ENCODE measurements at regions not wholly inside any gene's neighbourhood (a gene's known extent, or its start where the extent isn't known, plus 50 kb on each side); places are given as distances from the start of the nearest gene placed in this dataset.

- H3K79me2 ChIP-seq (ENCODE audit: low read length) = no peaks in the 10 kb centered on the region
- no peak overlapping the region for H3K4me2 ChIP-seq (ENCODE audit: low read depth, low read length)
- no peaks in the 10 kb centered on the region for H3K4me1 ChIP-seq (ENCODE audit: low read length)
- H3K27me3 ChIP-seq (replicated peaks; ENCODE audit: insufficient read depth, low read length) = no peaks in the 10 kb centered on the region
- no peak overlapping the region for H3K9ac ChIP-seq (ENCODE audit: low read length)
- H3K9me2 ChIP-seq (replicated peaks; ENCODE audit: insufficient read depth, low read length) = no peaks in the 10 kb centered on the region
- no peak overlapping the region for H3K27ac ChIP-seq (ENCODE audit: low read length)
- TF ChIP-seq EZH2phosphoT487 (IDR thresholded peaks at IDR 0.05; ENCODE audit: low read length) (no peak), EZH2 (optimal IDR thresholded peaks at IDR 0.05; ENCODE audit: low read depth, low read length) (no peak)
- TF ChIP-seq, protein P1, sequence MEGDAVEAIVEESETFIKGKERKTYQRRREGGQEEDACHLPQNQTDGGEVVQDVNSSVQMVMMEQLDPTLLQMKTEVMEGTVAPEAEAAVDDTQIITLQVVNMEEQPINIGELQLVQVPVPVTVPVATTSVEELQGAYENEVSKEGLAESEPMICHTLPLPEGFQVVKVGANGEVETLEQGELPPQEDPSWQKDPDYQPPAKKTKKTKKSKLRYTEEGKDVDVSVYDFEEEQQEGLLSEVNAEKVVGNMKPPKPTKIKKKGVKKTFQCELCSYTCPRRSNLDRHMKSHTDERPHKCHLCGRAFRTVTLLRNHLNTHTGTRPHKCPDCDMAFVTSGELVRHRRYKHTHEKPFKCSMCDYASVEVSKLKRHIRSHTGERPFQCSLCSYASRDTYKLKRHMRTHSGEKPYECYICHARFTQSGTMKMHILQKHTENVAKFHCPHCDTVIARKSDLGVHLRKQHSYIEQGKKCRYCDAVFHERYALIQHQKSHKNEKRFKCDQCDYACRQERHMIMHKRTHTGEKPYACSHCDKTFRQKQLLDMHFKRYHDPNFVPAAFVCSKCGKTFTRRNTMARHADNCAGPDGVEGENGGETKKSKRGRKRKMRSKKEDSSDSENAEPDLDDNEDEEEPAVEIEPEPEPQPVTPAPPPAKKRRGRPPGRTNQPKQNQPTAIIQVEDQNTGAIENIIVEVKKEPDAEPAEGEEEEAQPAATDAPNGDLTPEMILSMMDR (IDR thresholded peaks at IDR 0.05; ENCODE audit: low read length) = no peak
- no peak for DNase-seq
- no peaks in the 10 kb centered on the region for H3K9me3 ChIP-seq (replicated peaks; ENCODE audit: insufficient read depth, low read length)
- no peak overlapping the region for H2AFZ ChIP-seq (ENCODE audit: low read length)
- H3K4me3 ChIP-seq (ENCODE audit: low read length) = no peak overlapping the region
- no peaks in the 10 kb centered on the region for H3K36me3 ChIP-seq (replicated peaks; ENCODE audit: insufficient read depth, low read length)
- no peaks in the 10 kb centered on the region for H4K20me1 ChIP-seq (ENCODE audit: insufficient read depth, low read length)
- H3F3A ChIP-seq (ENCODE audit: insufficient read depth, low read length) = no peaks in the 10 kb centered on the region
Measured at GRCh38 chr12:118655588-118655987, 279.2 kb downstream of the SUDS3 start.

DNA sequence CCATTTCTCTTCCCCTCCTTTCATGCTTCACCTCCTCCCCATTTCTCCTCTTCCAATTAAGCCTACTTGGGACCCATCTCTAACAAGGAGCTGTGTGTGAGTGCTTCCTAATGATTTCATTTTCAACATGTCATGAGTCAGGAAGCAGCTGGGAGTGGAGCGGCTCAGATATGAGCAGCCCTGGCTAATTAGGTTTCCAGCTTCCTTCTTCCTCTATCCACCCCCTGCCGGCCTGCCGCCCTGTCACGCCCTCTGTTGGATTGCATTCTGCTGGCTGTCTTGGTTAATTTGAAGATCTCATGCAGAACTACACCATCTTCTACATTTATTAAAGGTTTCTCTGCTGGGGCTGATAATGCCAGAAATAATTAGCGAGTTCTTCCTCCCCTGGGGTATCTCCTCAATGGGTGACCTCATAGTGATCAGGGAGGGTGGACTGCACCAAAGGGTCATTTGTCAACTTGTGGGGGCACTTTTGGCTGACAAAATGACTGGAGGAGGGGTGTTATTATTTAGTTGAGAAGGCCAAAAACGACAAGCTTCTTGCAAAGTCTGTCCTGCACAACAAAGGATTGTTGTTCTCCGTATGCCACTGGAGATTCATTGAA, 300.9 kb upstream of the SRRM4 start:
- H3K4me2 ChIP-seq (ENCODE audit: low read depth, low read length) = no peak overlapping the region
- no peaks in the 10 kb centered on the region for H4K20me1 ChIP-seq (ENCODE audit: insufficient read depth, low read length)
- no peaks in the 10 kb centered on the region for H3K9me3 ChIP-seq (replicated peaks; ENCODE audit: insufficient read depth, low read length)
- H2AFZ ChIP-seq (ENCODE audit: low read length) = no peak overlapping the region
- no peak for TF ChIP-seq EZH2 (optimal IDR thresholded peaks at IDR 0.05; ENCODE audit: low read depth, low read length)
- TF ChIP-seq, protein P1 (IDR thresholded peaks at IDR 0.05; ENCODE audit: low read length) = no peak
- no peak for TF ChIP-seq EZH2phosphoT487 (IDR thresholded peaks at IDR 0.05; ENCODE audit: low read length)
- H3F3A ChIP-seq (ENCODE audit: insufficient read depth, low read length) = no peaks in the 10 kb centered on the region
- H3K4me3 ChIP-seq (ENCODE audit: low read length) = no peak overlapping the region
- DNase-seq = no peak
- H3K36me3 ChIP-seq (replicated peaks; ENCODE audit: insufficient read depth, low read length) = no peaks in the 10 kb centered on the region
- H3K79me2 ChIP-seq (ENCODE audit: low read length) = no peaks in the 10 kb centered on the region
- no peak overlapping the region for H3K9ac ChIP-seq (ENCODE audit: low read length)
- H3K27me3 ChIP-seq (replicated peaks; ENCODE audit: insufficient read depth, low read length) = no peaks in the 10 kb centered on the region
- H3K27ac ChIP-seq (ENCODE audit: low read length) = no peak overlapping the region
- H3K4me1 ChIP-seq (ENCODE audit: low read length) = no peaks in the 10 kb centered on the region
- H3K9me2 ChIP-seq (replicated peaks; ENCODE audit: insufficient read depth, low read length) = no peaks in the 10 kb centered on the region

GRCh38 chr12:118682656-118683055, 298.7 kb upstream of the SRRM4 start:
- no peak overlapping the region for H3K4me2 ChIP-seq (ENCODE audit: low read depth, low read length)
- H2AFZ ChIP-seq (ENCODE audit: low read length) = no peak overlapping the region
- no peaks in the 10 kb centered on the region for H3K4me1 ChIP-seq (ENCODE audit: low read length)
- H3K27ac ChIP-seq (ENCODE audit: low read length) = no peak overlapping the region
- no peaks in the 10 kb centered on the region for H3K9me2 ChIP-seq (replicated peaks; ENCODE audit: insufficient read depth, low read length)
- H3K9ac ChIP-seq (ENCODE audit: low read length) = no peak overlapping the region
- H3F3A ChIP-seq (ENCODE audit: insufficient read depth, low read length) = no peaks in the 10 kb centered on the region
- H3K9me3 ChIP-seq (replicated peaks; ENCODE audit: insufficient read depth, low read length) = no peaks in the 10 kb centered on the region
- no peaks in the 10 kb centered on the region for H3K27me3 ChIP-seq (replicated peaks; ENCODE audit: insufficient read depth, low read length)
- DNase-seq = no peak
- H3K4me3 ChIP-seq (ENCODE audit: low read length) = no peak overlapping the region
- no peaks in the 10 kb centered on the region for H3K79me2 ChIP-seq (ENCODE audit: low read length)
- TF ChIP-seq EZH2 (optimal IDR thresholded peaks at IDR 0.05; ENCODE audit: low read depth, low read length) (no peak), EZH2phosphoT487 (IDR thresholded peaks at IDR 0.05; ENCODE audit: low read length) (no peak)
- TF ChIP-seq, protein P1 (IDR thresholded peaks at IDR 0.05; ENCODE audit: low read length) = no peak
- H4K20me1 ChIP-seq (ENCODE audit: insufficient read depth, low read length) = no peaks in the 10 kb centered on the region
- no peaks in the 10 kb centered on the region for H3K36me3 ChIP-seq (replicated peaks; ENCODE audit: insufficient read depth, low read length)
